ENCODE measurements at regions not wholly inside any gene's neighbourhood (a gene's known extent, or its start where the extent isn't known, plus 50 kb on each side); places are given as distances from the start of the nearest gene placed in this dataset.

GRCh38 chr12:111035578-111036301 lies 115.4 kb upstream of the MYL2 start:
- ChIA-PET POLR2A (no interaction called here), CTCF (no interaction called here)
- TF ChIP-seq, protein P1, sequence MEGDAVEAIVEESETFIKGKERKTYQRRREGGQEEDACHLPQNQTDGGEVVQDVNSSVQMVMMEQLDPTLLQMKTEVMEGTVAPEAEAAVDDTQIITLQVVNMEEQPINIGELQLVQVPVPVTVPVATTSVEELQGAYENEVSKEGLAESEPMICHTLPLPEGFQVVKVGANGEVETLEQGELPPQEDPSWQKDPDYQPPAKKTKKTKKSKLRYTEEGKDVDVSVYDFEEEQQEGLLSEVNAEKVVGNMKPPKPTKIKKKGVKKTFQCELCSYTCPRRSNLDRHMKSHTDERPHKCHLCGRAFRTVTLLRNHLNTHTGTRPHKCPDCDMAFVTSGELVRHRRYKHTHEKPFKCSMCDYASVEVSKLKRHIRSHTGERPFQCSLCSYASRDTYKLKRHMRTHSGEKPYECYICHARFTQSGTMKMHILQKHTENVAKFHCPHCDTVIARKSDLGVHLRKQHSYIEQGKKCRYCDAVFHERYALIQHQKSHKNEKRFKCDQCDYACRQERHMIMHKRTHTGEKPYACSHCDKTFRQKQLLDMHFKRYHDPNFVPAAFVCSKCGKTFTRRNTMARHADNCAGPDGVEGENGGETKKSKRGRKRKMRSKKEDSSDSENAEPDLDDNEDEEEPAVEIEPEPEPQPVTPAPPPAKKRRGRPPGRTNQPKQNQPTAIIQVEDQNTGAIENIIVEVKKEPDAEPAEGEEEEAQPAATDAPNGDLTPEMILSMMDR (IDR thresholded peaks at IDR 0.05; ENCODE audit: control extremely low read depth, extremely low read depth, low read depth, missing control alignments), result no peak
- no peak for DNase-seq (ENCODE audit: extremely low spot score)

DNA sequence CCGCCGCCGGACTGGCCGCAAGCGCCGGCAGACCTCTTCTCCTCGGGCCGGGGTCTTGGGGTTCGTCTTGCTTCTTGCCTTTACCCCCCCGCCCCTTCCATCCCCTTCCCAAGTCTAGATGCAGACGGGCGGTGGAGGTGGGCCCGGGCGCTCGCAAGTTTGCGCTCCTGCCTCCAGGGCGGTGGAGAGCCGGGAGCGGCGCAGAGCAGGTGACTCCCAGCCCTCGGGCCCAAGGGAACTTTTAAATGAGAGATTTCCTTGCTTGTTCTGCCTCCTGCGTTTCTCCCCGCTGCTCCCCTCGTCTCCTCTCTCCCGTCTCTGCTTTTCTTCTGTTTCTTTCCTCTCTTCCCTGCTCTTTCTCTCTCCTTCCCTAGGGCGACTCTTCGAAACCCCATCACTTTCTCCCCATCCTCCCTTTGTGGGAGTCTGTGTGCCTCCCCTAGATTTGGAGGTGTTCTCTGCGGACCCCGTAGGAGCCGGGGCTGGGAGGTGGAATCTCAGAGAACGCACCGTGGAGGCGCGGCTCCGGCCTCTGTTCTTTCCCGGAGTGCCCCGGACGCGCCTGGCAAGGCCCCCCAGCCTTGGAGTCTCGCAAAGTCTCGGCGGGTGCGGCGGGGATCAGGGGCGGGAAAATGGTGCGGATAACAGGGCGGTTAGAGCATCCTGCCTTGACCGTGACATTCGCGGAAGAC lies 114.7 kb upstream of the MYL2 start:
- POLR2A ChIA-PET, result no interaction called here
- CTCF ChIA-PET, result no interaction called here
- no peak for DNase-seq (ENCODE audit: extremely low spot score)
- TF ChIP-seq, protein P1 (IDR thresholded peaks at IDR 0.05; ENCODE audit: control extremely low read depth, extremely low read depth, low read depth, missing control alignments), result no peak

DNA sequence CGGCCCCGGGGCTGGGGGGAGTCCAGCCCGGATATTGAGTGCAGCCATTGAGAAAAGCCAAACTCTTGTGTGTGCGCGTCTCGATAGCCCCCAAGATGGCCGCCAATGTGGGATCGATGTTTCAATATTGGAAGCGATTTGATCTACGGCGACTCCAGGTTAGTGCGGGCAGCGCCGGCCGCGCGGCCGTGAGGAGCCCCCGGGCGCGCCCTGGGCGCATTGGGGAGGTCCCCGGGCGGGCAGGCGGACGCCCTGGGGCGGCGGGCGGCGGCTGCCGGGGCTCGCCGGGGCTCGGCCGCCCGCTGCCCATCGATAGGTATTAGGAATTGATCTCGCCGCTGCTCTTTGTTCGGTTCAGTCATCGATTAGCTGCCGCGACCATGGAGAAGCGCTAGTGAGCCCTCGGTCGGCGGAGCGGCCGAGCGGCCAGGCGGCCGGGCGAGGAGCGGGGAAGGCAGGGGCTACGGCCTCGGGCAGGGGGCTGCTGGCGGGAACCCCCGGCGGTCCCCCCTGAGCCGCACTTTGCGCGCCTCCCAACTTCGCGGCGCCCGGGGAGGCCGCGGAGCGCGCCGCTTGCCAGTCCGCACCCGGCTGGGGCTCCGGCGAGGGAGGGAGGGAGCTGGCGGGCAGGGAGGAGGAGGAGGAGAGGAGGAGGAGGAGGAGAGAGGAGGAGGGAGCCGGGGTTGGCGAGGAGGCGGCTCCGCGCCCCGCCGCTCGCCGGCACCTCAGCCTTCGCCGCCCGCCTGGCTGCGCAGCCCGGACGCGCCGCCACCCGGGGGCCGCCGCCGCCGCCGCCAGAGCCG lies 113.9 kb upstream of the MYL2 start, which contains the start of gene CUX2:
Gene CUX2, plus strand, starts transcription at position 83 of the 803 bp plus-strand sequence.
- CTCF ChIA-PET, result no interaction called here
- TF ChIP-seq, protein P1 (IDR thresholded peaks at IDR 0.05; ENCODE audit: control extremely low read depth, extremely low read depth, low read depth, missing control alignments), result no peak
- no peak for DNase-seq (ENCODE audit: extremely low spot score)
- POLR2A ChIA-PET, result no interaction called here

DNA sequence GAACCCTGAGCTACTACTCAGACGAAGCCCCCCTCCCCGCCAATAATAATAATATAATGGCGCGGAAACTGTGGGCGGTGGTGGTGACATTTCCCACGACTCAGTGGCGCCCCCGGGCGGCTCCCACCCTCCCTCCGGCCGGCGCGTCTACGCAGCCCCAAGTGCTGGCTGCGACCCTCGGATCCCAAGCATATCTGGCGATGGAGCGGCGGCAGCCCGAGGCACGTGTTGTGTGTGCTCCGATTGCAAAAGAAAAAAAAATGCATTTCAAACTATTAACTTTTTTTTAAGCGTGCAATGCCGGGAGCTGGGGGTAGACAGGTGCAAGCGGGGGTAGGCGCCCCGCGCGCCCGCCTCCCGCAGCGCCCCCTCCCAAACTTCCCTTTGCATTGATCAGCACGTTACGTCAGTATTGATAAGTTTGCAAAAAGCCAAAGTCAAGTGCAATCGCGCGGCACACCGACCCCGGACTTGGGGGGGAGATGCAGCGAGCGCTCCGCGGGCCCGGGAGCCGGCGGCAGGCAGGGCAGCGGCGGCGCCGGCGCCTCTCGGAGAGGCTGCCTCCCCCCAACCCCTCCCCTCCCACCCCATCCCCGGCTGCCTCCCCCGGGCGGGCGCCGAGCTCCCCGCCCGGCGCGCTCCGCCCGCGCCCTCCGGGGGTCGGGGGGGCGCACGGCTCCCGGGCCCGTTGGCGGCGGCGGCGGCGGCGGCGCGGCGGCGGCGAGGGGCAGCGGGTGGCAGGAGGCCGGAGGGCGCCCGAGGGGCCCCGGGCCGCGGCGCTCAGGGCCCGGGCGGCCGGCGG lies 113.1 kb upstream of the MYL2 start:
- POLR2A ChIA-PET, result no interaction called here
- no peak for DNase-seq (ENCODE audit: extremely low spot score)
- CTCF ChIA-PET, result no interaction called here

GRCh38 chr12:111032591-111032919 lies 112.2 kb upstream of the MYL2 start:
- ChIA-PET POLR2A (no interaction called here), CTCF (no interaction called here)
- TF ChIP-seq, protein P1 (IDR thresholded peaks at IDR 0.05; ENCODE audit: control extremely low read depth, extremely low read depth, low read depth, missing control alignments), result no peak
- no peak for DNase-seq (ENCODE audit: extremely low spot score)

More for the DNA sequence above, 113.1 kb upstream of the MYL2 start:
- TF ChIP-seq, protein P1 (IDR thresholded peaks at IDR 0.05; ENCODE audit: control extremely low read depth, extremely low read depth, low read depth, missing control alignments), result peak; percentile 12

Measured in GM10248 (cell line).